Stomach (tissue), 8 donors: ENCODE measurements at regions not wholly inside any gene's neighbourhood (a gene's known extent, or its start where the extent isn't known, plus 50 kb on each side); places are given as distances from the start of the nearest gene placed in this dataset.

Experiments
- DNase-seq, 2 donors: peaks; one replicate each; pipeline versions ENCODE4 v3.0.0 to v3.0.0-alpha.2; 2013 to 2019
- H3K27ac ChIP-seq, 5 donors: fragments of 200-600 bp in 4 of 5; sonication (generic) in 4 of 5; one replicate each; pipeline ENCODE4 v1.5.1; 2013 to 2019; ENCODE audit warnings: mild to moderate bottlenecking in 1 of 5, moderate library complexity in 1 of 5
- H3K27me3 ChIP-seq, 3 donors: fragments of 200-600 bp; sonication (generic); one replicate each; pipeline ENCODE4 v1.5.1; 2017 to 2019; ENCODE audit warnings: mixed run types in 1 of 3
- H3K36me3 ChIP-seq, 4 donors: fragments of 200-600 bp; sonication (generic); 1 replicate in 3 of 4; 2 replicates in 1 of 4; pipeline ENCODE4 v1.5.1; 2016 to 2019
- H3K4me1 ChIP-seq, 4 donors: fragments of 200-600 bp; sonication (generic); one replicate each; pipeline ENCODE4 v1.5.1; 2016 to 2019
- H3K4me3 ChIP-seq, 4 donors: fragments of 200-600 bp; sonication (generic) in 3 of 4; one replicate each; pipeline ENCODE4 v1.5.1; 2016 to 2019; ENCODE audit warnings: mild to moderate bottlenecking in 1 of 4
- H3K9me3 ChIP-seq, 4 donors: fragments of 200-600 bp; sonication (generic); one replicate each; pipeline ENCODE4 v1.5.1; 2016 to 2019
- CTCF ChIP-seq, 7 experiments: fragments of 450-650 bp in 4 of 7; fragments of 200-600 bp in 3 of 7; sonication (generic) in 3 of 7; IDR thresholded peaks; one replicate each; pipeline ENCODE4 v1.5.1; 2016 to 2019; ENCODE audit warnings: antibody characterized with exemption in 7 of 7, control low read depth in 2 of 7, mild to moderate bottlenecking in 1 of 7
- EP300 ChIP-seq: sonication (generic); formaldehyde crosslinking; IDR thresholded peaks from one replicate; pipeline ENCODE4 v1.6.1; 2017; ENCODE audit warnings: antibody characterized with exemption
- POLR2A ChIP-seq, 4 donors: fragments of 450-650 bp; IDR thresholded peaks; one replicate each; pipeline ENCODE4 v1.6.1; 2016; ENCODE audit warnings: antibody characterized with exemption in 4 of 4, control low read depth in 2 of 4, mild to moderate bottlenecking in 1 of 4, moderate library complexity in 1 of 4
- POLR2AphosphoS5 ChIP-seq, 3 donors: sonication (generic); formaldehyde crosslinking; IDR thresholded peaks; one replicate each; pipeline ENCODE4 v1.6.1; 2016; ENCODE audit warnings: antibody characterized with exemption in 3 of 3
- whole genome bisulfite sequencing, 5 donors: extraction: QIAGEN DNeasy Blood & Tissue Kit in 3 of 5; methylation state at CpG; one replicate each; pipeline versions ENCODE4 v1.1.5 to v1.1.7; 2013 to 2018; 5-methylcytosine and 5-hydroxymethylcytosine counted together
- intact Hi-C: fragments of 100-400 bp; cut with DNase I; formaldehyde crosslinking; loops from one replicate; pipeline ENCODE4 v1.15.1; 2023; ENCODE audit warnings: low total_unique reads
- donor health status: healthy with polysubstance abuse.
- donor health status: Bipolar disorder and iron deficiency.
- donor health status: healthy.

DNA sequence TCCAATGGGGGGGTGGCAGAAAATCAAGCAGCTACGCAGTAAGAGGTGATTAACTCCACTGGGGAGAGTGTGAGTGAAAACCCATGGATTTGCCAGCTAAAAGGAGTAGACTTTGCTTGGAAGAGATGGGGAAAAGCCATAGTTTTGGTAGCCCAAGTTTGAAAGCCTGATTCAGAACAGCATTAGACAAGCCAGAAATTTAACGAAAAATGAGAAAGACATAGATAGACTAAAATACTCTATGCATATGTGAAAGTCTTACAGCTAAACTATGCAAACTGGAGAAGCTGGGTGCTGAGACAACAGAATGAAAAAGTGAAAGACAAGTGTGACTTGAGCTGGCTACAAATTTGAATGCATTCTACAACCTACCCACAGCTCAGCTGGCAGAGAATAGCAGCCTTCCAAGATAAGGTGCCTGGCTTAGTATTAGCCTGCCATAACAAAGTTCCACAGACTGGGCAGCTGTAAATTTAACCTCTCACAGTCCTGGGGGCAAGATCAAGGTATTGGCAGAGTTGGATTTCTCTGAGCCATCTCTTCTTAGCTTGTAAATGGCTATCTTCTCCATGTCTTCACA is 156.6 kb downstream of the CDC14C start:
- H3K27ac ChIP-seq, result no peak overlapping the region
- H3K4me1 ChIP-seq, result no peaks in the 10 kb centered on the region
- peaks cover 0 to 6% (median 0%) of the 10 kb centered on the region in 4 donors for H3K9me3 ChIP-seq
- TF ChIP-seq EP300, result no peak
- no peaks in the 10 kb centered on the region for H3K36me3 ChIP-seq
- 67 to 77% (median 73%) methylated on average over 2 of the region's 2 CpGs for WGBS, 5 donors
- DNase-seq, result no peak
- H3K27me3 ChIP-seq, result no peaks in the 10 kb centered on the region
- H3K4me3 ChIP-seq, result no peak overlapping the region
- intact Hi-C loops, result no loop called here

DNA sequence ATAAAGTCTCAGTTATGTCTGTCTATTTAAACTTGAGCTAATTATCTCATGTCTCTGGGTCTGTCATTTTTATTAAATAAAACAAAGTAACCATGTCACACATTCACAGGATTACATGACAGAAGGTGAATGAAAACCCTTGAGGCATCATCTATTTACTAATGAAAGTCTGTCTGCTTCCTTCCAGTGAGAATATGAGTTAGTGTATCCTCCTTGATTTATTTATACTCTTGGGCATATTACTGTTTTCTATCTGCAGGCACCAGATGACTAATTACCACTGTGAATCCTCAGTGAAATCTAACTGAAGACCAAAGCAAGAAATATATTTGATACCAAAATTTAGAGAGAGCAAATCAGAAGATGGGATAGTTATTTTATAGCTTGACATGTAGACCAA is 163.7 kb downstream of the CDC14C start:
- intact Hi-C loops, result no loop called here
- no peaks in the 10 kb centered on the region for H3K27me3 ChIP-seq
- H3K4me3 ChIP-seq, result no peak overlapping the region
- TF ChIP-seq POLR2AphosphoS5 (IDR thresholded peaks at IDR 0.05), result no peak
- no peak for TF ChIP-seq POLR2A (IDR thresholded peaks at IDR 0.05)
- TF ChIP-seq CTCF (IDR thresholded peaks at IDR 0.05), result no peak
- TF ChIP-seq EP300, result no peak
- H3K4me1 ChIP-seq, result no peaks in the 10 kb centered on the region
- H3K9me3 ChIP-seq, result no peaks in the 10 kb centered on the region
- H3K36me3 ChIP-seq, result no peaks in the 10 kb centered on the region
- H3K27ac ChIP-seq, result no peak overlapping the region
- DNase-seq, result no peak

DNA sequence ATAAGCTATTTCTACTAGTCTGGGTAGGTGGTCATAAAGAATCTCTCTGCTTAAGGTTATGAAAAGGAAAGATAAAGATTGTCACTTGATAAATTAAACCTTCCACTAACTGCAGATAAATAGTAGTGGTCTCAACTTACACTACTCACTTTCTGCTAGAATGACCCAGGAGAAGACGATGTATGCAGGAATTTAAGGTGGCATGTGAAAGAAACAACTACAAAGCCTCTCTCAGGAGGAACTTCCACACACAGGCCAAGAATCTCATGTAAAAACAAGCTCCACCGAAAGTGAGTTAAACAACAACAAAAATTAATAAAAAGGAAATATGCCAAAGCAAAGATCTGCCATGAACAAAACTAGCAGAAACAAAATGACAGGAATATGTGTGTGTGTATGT is 165.4 kb downstream of the CDC14C start:
- H3K4me1 ChIP-seq, result no peaks in the 10 kb centered on the region
- TF ChIP-seq EP300, result no peak
- 26 to 46% (median 36%) methylated on average over 2 of the region's 2 CpGs for WGBS, 5 donors
- H3K36me3 ChIP-seq, result no peaks in the 10 kb centered on the region
- H3K4me3 ChIP-seq, result no peak overlapping the region
- H3K27me3 ChIP-seq, result no peaks in the 10 kb centered on the region
- intact Hi-C loops, result no loop called here
- no peak for DNase-seq
- H3K9me3 ChIP-seq, result no peaks in the 10 kb centered on the region
- no peak overlapping the region for H3K27ac ChIP-seq

- WGBS, 5 donors, result 51 to 71% (median 58%) methylated on average over 3 of the region's 3 CpGs
- Histone ChIP-seq H3K4me1 (no peaks in the 10 kb centered on the region), H3K27ac (no peak overlapping the region), H3K27me3 (no peaks in the 10 kb centered on the region), H3K9me3 (no peaks in the 10 kb centered on the region), H3K4me3 (no peak overlapping the region), H3K36me3 (no peaks in the 10 kb centered on the region)
- intact Hi-C loops, result no loop called here
- TF ChIP-seq POLR2A (IDR thresholded peaks at IDR 0.05) (no peak), CTCF (IDR thresholded peaks at IDR 0.05) (no peak), EP300 (no peak), POLR2AphosphoS5 (IDR thresholded peaks at IDR 0.05) (no peak)
- DNase-seq, result no peak
Measured at GRCh38 chr7:49091089-49091488, 166.7 kb downstream of the CDC14C start.

- intact Hi-C loops, result no loop called here
- Histone ChIP-seq H3K36me3 (no peaks in the 10 kb centered on the region), H3K4me3 (no peak overlapping the region), H3K27ac (no peak overlapping the region), H3K9me3 (no peaks in the 10 kb centered on the region), H3K4me1 (no peaks in the 10 kb centered on the region), H3K27me3 (no peaks in the 10 kb centered on the region)
- WGBS, 5 donors, result 59 to 74% (median 62%) methylated on average over 2 of the region's 2 CpGs
- TF ChIP-seq POLR2A (IDR thresholded peaks at IDR 0.05), result no peak
- no peak for TF ChIP-seq CTCF (IDR thresholded peaks at IDR 0.05)
- no peak for TF ChIP-seq POLR2AphosphoS5 (IDR thresholded peaks at IDR 0.05)
- no peak for TF ChIP-seq EP300
- no peak for DNase-seq
Measured at GRCh38 chr7:49091519-49091918, 167.2 kb downstream of the CDC14C start.
